Brain microvascular endothelial cell (primary cell): ENCODE measurements at regions not wholly inside any gene's neighbourhood (a gene's known extent, or its start where the extent isn't known, plus 50 kb on each side); places are given as distances from the start of the nearest gene placed in this dataset.
"Not testable (repeated sequence)": the region's sequence is repeated elsewhere in the genome, so short reads cannot be mapped to it uniquely, and the experiment has no call there.

Experiments used
- DNase-seq: peaks from one replicate; pipeline ENCODE4 v3.0.0-alpha.2; 2020
- H3K27ac ChIP-seq: fragments of 250-450 bp; sonication (Bioruptor Pico); 2 replicates; pipeline ENCODE4 v1.5.1; 2020; ENCODE audit warnings: mild to moderate bottlenecking, moderate library complexity
- H3K27me3 ChIP-seq: fragments of 250-450 bp; sonication (Bioruptor Pico); replicated peaks from 2 replicates; pipeline ENCODE4 v1.5.1; 2020; ENCODE audit warnings: mild to moderate bottlenecking
- H3K36me3 ChIP-seq: fragments of 250-450 bp; sonication (Bioruptor Pico); replicated peaks from 2 replicates; pipeline ENCODE4 v1.5.1; 2020; ENCODE audit warnings: mild to moderate bottlenecking
- H3K4me3 ChIP-seq: 2 replicates; pipeline ENCODE4 v1.5.1; 2011; ENCODE audit warnings: low read depth, mild to moderate bottlenecking, control low read depth, low read length, moderate library complexity
- in situ Hi-C: cut with HindIII; loops from 2 replicates; pipeline ENCODE4 v1.10.0; 2017; ENCODE audit warnings: low sequenced_read_pairs, low pct_ligation_motif_present
- TF ChIP-seq, protein P1 (sequence below): IDR thresholded peaks from 2 replicates; pipeline ENCODE4 v1.5.1; 2011; ENCODE audit warnings: low read depth, mild to moderate bottlenecking, moderate library complexity, low read length, control low read depth, inconsistent platforms; ENCODE audit errors: missing control alignments

DNA sequence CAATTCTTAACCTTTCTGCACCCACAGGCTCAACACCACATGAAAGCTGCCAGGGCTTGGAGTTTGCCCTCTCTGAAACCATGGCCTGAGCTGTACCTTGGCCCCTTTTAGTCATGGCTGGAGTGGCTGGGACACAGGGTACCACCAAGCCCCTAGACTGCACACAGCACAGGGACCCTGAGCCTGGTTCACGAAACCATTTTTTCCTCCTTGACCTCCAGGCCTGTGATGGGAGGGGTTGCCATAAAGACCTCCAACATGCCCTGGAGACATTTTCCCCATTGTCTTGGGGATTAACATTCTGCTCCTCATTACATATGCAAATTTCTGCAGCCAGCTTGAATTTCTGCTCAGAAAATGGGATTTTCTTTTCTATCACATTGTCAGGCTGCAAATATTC lies 113.4 kb downstream of the XPNPEP1 start:
- DNase-seq, H3K4me3 ChIP-seq, H3K36me3 ChIP-seq, H3K27me3 ChIP-seq, in situ Hi-C loops, H3K27ac ChIP-seq: not testable (repeated sequence)

GRCh38 chr10:109801191-109801590 lies 122.1 kb downstream of the XPNPEP1 start:
- H3K27me3 ChIP-seq, in situ Hi-C loops, DNase-seq, H3K4me3 ChIP-seq, H3K36me3 ChIP-seq, H3K27ac ChIP-seq: not testable (repeated sequence)

- Histone ChIP-seq H3K4me3 (no peak overlapping the region), H3K36me3 (no peaks in the 10 kb centered on the region), H3K27me3 (no peaks in the 10 kb centered on the region), H3K27ac (no peak overlapping the region)
- in situ Hi-C loops: no loop called here
- DNase-seq: no peak
- TF ChIP-seq, protein P1, sequence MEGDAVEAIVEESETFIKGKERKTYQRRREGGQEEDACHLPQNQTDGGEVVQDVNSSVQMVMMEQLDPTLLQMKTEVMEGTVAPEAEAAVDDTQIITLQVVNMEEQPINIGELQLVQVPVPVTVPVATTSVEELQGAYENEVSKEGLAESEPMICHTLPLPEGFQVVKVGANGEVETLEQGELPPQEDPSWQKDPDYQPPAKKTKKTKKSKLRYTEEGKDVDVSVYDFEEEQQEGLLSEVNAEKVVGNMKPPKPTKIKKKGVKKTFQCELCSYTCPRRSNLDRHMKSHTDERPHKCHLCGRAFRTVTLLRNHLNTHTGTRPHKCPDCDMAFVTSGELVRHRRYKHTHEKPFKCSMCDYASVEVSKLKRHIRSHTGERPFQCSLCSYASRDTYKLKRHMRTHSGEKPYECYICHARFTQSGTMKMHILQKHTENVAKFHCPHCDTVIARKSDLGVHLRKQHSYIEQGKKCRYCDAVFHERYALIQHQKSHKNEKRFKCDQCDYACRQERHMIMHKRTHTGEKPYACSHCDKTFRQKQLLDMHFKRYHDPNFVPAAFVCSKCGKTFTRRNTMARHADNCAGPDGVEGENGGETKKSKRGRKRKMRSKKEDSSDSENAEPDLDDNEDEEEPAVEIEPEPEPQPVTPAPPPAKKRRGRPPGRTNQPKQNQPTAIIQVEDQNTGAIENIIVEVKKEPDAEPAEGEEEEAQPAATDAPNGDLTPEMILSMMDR: no peak
These were observed 132.7 kb downstream of the XPNPEP1 start for GRCh38 chr10:109790647-109791046.

DNA sequence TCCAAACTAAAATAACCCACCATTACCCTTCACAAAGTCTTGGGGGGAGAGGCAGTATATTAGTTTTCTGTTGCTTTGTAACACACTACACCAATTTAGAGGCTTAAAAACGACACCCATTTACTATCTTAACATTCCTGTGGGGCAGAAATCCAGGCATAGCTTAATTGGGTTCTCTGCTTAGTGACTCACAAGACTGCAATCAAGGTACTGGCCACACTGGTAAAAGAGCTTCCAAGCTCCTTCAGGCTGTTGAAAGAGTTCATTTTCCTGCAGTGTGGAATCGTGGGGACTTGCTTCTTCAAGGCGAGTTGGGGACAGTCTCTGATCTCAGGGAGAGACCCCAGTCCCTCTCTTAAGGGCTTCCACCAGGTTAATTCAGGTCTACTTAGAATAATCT lies 139.1 kb downstream of the XPNPEP1 start:
- Histone ChIP-seq H3K36me3 (no peaks in the 10 kb centered on the region), H3K27me3 (no peaks in the 10 kb centered on the region), H3K4me3 (no peak overlapping the region), H3K27ac (no peak overlapping the region)
- TF ChIP-seq, protein P1: no peak
- DNase-seq: no peak
- in situ Hi-C loops: no loop called here

DNA sequence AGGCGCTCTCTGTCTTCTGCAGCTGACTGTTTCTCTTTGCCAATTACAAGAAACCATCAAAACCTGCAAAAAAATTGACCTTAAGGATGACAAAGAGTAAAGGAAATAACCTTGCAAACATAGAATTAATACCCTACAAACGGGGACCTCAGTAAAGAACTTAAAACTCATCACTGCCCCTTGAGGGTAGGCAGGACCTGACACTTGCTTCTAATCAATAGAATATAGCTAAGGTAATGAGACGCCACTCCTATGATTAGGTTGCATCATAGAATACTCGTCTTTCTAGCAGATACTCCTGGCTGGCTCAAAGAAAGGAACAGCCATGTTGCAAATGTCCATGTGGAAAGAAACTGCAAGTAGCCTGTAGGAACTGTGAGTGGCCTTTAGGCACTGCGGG lies 140.0 kb downstream of the XPNPEP1 start:
- no peak overlapping the region for H3K27ac ChIP-seq
- in situ Hi-C loops: no loop called here

DNA sequence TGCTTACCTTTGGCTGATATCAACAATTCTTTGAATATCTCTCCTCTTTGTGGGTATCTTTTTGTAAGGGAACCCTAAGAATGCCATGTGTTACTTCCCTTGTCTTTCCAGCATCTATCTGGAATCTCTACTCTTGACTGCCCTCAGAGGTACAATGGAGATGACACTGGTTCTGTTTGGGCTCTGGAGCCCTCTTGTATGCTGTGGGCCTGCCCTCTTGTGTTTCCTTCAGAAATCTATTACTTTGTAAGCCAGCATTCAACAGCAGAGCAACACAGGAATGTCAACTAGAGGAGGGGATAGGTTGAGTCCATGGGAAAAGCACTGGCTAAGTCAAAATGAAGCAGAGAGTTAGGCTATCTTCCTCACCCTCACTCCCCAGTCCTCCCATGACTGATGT lies 142.3 kb downstream of the XPNPEP1 start:
- Histone ChIP-seq H3K4me3 (no peak overlapping the region), H3K27ac (no peak overlapping the region), H3K27me3 (no peaks in the 10 kb centered on the region), H3K36me3 (no peaks in the 10 kb centered on the region)
- TF ChIP-seq, protein P1: no peak
- no peak for DNase-seq
- in situ Hi-C loops: no loop called here

More for the DNA sequence above, 140.0 kb downstream of the XPNPEP1 start:
- no peak for DNase-seq
- H3K27me3 ChIP-seq: no peaks in the 10 kb centered on the region
- no peak overlapping the region for H3K4me3 ChIP-seq
- TF ChIP-seq, protein P1: no peak
- no peaks in the 10 kb centered on the region for H3K36me3 ChIP-seq

DNA sequence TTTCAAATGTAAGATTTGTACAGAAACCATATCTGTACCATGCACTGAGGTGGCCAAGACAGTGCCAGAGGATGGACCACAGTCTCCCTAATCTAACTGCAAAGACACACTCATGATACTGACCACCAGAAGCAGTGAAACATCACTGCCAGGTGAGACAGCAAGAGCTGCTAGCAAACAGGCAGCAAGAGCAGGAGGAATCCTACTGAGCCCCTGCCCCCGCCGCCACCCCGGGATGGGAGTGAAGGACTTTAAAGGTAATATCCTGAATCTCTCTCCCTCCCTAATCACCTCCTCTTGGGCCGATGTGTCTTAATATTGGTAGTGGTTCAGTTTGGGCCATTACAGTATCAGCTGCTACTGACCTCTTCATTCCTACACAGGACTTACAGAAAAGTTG lies 144.3 kb downstream of the XPNPEP1 start:
- Histone ChIP-seq H3K36me3 (no peaks in the 10 kb centered on the region), H3K27me3 (no peaks in the 10 kb centered on the region), H3K27ac (no peak overlapping the region), H3K4me3 (no peak overlapping the region)
- no peak for DNase-seq
- in situ Hi-C loops: no loop called here
- TF ChIP-seq, protein P1: no peak
